Neutrophil (primary cell): ENCODE measurements at regions not wholly inside any gene's neighbourhood (a gene's known extent, or its start where the extent isn't known, plus 50 kb on each side); places are given as distances from the start of the nearest gene placed in this dataset.

ENCODE experiments used
- H3K27ac ChIP-seq: fragments of 200-600 bp; sonication (generic); 2 replicates; pipeline ENCODE4 v1.5.1; 2016; ENCODE audit warnings: mild to moderate bottlenecking, moderate library complexity
- H3K27me3 ChIP-seq: fragments of 200-600 bp; sonication (generic); 2 replicates; pipeline ENCODE4 v1.6.0; 2016; ENCODE audit warnings: mild to moderate bottlenecking
- H3K36me3 ChIP-seq: fragments of 200-600 bp; sonication (generic); 2 replicates; pipeline ENCODE4 v1.5.1; 2017
- H3K4me1 ChIP-seq, 2 experiments: fragments of 200-600 bp in 1 of 2; sonication (generic) in 1 of 2; 1 replicate in 1 of 2; 2 replicates in 1 of 2; pipeline versions ENCODE4 v1.5.1 to v1.6.1; 2013 to 2016; ENCODE audit warnings: low read depth in 1 of 2, low read length in 1 of 2, mild to moderate bottlenecking in 1 of 2, moderate library complexity in 1 of 2; ENCODE audit not compliant: control insufficient read depth in 1 of 2, insufficient read depth in 1 of 2
- H3K4me3 ChIP-seq, 2 experiments: fragments of 200-600 bp in 1 of 2; sonication (generic) in 1 of 2; 1 replicate in 1 of 2; 2 replicates in 1 of 2; pipeline ENCODE4 v1.5.1; 2013 to 2016; ENCODE audit warnings: low read depth in 1 of 2, low read length in 1 of 2, mild to moderate bottlenecking in 1 of 2, moderate library complexity in 1 of 2
- H3K9me3 ChIP-seq: fragments of 200-600 bp; sonication (generic); 2 replicates; pipeline ENCODE4 v1.5.1; 2016
- CTCF ChIP-seq: fragments of 200-600 bp; sonication (generic); IDR thresholded peaks from 2 replicates; pipeline ENCODE4 v1.5.1; 2016; ENCODE audit warnings: antibody characterized with exemption

GRCh38 chr1:164969253-164969652 lies 387.3 kb downstream of the LMX1A start:
- Histone ChIP-seq H3K9me3 (no peaks in the 10 kb centered on the region), H3K27ac (no peak overlapping the region), H3K36me3 (no peaks in the 10 kb centered on the region)

GRCh38 chr1:164967300-164967699 lies 389.2 kb downstream of the LMX1A start:
- Histone ChIP-seq H3K36me3 (no peaks in the 10 kb centered on the region), H3K27me3 (no peaks in the 10 kb centered on the region), H3K4me1 (no peaks in the 10 kb centered on the region), H3K27ac (no peak overlapping the region), H3K9me3 (no peaks in the 10 kb centered on the region), H3K4me3 (no peak overlapping the region)
- TF ChIP-seq CTCF, result no peak

More at GRCh38 chr1:164969253-164969652, 387.3 kb downstream of the LMX1A start:
- Histone ChIP-seq H3K4me1 (no peaks in the 10 kb centered on the region), H3K4me3 (no peak overlapping the region), H3K27me3 (no peaks in the 10 kb centered on the region)
- TF ChIP-seq CTCF, result no peak

GRCh38 chr1:164961715-164962114 lies 394.8 kb downstream of the LMX1A start:
- Histone ChIP-seq H3K9me3 (no peaks in the 10 kb centered on the region), H3K27me3 (no peaks in the 10 kb centered on the region), H3K4me1 (no peaks in the 10 kb centered on the region), H3K4me3 (no peak overlapping the region), H3K36me3 (no peaks in the 10 kb centered on the region), H3K27ac (no peak overlapping the region)
- no peak for TF ChIP-seq CTCF

GRCh38 chr1:164958982-164959768 lies 397.3 kb downstream of the LMX1A start:
- Histone ChIP-seq H3K4me3 (no peak overlapping the region), H3K9me3 (no peaks in the 10 kb centered on the region)
- no peak for TF ChIP-seq CTCF

GRCh38 chr1:164953815-164954214 lies 394.8 kb downstream of the PBX1 start:
- Histone ChIP-seq H3K4me3 (no peak overlapping the region), H3K27ac (no peak overlapping the region), H3K27me3 (no peaks in the 10 kb centered on the region), H3K9me3 (no peaks in the 10 kb centered on the region), H3K4me1 (no peaks in the 10 kb centered on the region), H3K36me3 (no peaks in the 10 kb centered on the region)
- no peak for TF ChIP-seq CTCF

More at GRCh38 chr1:164958982-164959768, 397.3 kb downstream of the LMX1A start:
- Histone ChIP-seq H3K27me3 (no peaks in the 10 kb centered on the region), H3K36me3 (no peaks in the 10 kb centered on the region), H3K4me1 (no peaks in the 10 kb centered on the region), H3K27ac (no peak overlapping the region)
